ENCODE measurements at regions not wholly inside any gene's neighbourhood (a gene's known extent, or its start where the extent isn't known, plus 50 kb on each side); places are given as distances from the start of the nearest gene placed in this dataset.

GRCh38 chr6:80456724-80457438, 350.4 kb downstream of the BCKDHB start:
- TF ChIP-seq POLR2AphosphoS5 (IDR thresholded peaks at IDR 0.05; ENCODE audit: low read depth, low read length): no peak
- no peak for TF ChIP-seq REST (IDR thresholded peaks at IDR 0.05; ENCODE audit: insufficient read depth in 1 of 2, low read depth in 2 of 2, low read length in 2 of 2)
- no peak for TF ChIP-seq SIN3A (IDR thresholded peaks at IDR 0.05; ENCODE audit: borderline replicate concordance, insufficient read depth, low read length)

Measured in PFSK-1 (cell line).